Hematopoietic multipotent progenitor cell treated with erythropoietin and hydrocortisone succinate and interleukin-3 and kit ligand, for 4 days (in vitro differentiated cells): ENCODE measurements at regions not wholly inside any gene's neighbourhood (a gene's known extent, or its start where the extent isn't known, plus 50 kb on each side); places are given as distances from the start of the nearest gene placed in this dataset.

Experiments used
- DNase-seq: peaks from one replicate; pipeline ENCODE4 v3.0.0-alpha.2; 2015

- DNase-seq, result no peak
Observed at GRCh38 chr15:31842532-31843195, 187.7 kb upstream of the CHRNA7 start.

DNA sequence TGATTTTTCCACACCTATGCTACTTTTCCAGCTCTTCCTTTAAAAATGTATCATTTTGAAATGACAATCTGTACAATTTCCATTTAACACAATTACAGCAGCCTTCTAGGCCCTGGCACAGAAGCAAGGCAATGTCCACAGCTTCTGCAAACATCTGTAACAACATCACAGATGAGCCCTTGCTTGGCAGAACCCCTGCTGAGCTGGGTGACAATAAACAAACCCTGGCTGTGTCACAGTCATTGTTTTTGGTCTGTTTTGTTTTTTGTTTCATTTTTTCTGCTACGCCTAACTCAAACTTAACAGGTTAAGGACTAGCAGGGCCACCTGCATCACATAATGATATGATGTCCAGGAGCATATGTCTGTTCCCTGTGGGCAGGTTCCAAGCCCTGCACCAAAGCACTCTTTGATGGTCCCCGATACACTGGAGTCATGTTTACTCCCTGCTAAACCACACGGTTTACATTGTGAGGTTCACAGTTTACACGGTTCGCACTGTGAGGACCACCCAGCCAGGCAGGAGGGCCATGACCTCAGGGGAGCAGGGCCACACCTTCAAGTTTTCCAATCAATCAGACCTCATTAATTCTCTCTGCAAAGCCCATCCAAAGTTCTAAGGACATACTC is 186.8 kb upstream of the CHRNA7 start:
- no peak for DNase-seq

GRCh38 chr15:31845791-31846190 is 184.5 kb upstream of the CHRNA7 start:
- no peak for DNase-seq

DNA sequence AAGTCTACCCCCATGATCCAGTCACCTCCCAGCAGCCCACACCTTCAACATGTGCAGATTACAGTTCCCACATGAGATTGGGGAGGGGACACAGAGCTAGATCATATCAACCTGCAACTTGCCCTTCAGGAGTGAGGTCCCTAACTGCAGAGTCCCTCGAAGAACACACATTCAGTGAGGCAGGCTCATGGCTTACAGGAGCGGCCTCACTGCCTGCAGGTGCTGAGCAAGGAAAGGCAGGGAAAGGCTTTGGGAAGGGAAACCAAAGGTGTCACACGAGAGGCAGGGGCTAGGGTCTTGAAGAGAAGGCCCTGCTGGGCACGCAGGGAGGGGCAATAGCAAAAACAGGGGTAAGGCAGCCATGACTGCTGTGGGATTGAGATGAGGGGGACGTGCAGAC is 182.4 kb upstream of the CHRNA7 start:
- DNase-seq, result no peak

DNA sequence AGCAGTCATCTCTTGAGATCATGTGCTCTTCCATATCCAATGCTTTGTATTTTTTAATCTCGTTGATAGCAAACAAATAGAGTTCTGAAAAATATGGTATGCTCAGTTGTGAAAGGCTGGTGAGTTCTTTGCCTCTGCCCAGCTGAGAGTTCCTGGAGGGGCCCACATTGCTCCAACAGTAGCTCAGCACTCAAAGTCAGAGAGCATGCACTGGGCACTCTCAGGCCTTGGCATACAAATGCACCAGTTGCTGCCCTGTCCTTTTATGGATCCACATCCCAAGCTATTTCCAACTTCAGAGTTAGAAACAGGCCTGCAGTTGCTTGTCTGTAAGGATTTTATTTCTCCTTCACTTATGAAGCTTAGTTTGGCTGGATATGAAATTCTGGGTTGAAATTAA is 181.7 kb upstream of the CHRNA7 start:
- no peak for DNase-seq

DNA sequence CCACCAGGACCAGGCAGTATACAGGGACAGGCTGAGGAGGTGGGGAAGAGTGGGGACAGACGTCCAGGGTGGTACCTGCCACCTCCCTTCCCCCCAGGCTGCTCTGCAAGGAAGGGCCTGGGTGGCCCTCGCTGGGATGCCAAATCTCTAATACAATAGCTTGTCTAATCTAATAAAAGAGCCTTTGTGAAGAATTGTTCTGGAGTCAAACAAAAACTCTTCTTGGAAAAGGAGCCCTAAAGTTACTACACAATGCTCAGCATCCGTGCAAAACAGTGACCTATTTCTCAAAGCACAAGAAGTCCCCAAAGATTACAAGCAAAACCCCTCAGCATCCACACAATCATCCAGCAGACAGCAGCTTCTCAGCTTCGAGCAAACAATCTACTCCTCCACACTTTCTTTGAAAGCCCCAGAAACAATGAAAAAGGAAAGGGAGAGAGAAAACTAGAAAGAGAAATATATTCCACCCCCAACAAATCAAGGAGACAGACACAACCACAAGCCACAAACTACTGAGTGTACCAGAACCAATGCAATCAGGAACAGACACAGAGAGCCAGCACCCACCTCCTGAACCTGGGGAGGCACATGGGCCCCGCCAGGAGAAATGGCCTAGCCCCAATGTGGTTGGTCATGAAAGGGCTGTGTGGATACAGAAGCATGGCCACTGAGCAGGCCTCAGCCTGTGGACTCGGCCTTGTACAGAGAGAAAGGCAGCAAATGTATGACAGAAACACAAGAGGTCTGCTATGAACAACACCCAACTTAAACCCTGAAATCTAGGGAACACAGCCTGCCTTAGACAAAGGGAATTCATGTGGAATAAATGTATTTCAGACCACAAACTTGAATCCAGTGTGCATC is 177.1 kb upstream of the CHRNA7 start:
- no peak for DNase-seq

DNA sequence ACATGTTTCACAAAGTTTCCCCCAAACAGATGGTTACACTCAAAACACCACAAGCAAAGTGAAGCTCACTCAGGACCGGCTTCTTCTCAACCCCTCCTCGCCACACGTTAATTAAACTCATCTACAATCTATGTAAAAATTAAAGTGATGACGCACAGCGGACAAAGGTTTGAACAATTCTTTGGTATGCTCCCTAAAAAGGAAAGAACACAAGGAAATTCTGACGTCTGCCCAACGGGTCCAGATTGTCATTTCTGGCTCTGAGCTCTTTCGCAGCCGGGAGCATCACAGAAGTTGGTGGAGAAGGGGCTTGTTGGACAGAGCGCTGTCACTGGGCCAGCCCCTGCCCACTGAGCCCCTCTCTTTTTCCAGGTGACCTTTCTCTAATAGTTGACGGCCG is 173.7 kb upstream of the CHRNA7 start:
- no peak for DNase-seq

DNA sequence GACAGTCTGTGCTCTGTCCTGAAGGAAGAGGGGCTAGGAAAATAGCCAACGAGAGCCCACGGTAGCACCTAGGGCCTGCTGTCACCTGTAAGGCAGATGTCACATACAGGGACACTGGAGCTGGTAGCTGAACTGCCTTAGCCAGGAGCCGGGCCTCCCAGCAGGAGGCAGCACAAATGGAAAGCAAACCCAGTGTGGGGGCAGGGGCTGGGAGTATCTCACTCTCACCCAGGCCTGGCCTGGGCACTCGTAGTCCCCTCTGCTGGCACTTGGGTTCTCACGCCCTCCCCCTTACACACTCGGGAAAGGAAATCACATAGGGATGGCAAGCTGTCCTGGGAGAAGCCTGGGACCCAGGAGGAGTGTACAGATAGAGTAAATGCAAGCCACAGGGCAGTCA is 173.1 kb upstream of the CHRNA7 start:
- no peak for DNase-seq

DNA sequence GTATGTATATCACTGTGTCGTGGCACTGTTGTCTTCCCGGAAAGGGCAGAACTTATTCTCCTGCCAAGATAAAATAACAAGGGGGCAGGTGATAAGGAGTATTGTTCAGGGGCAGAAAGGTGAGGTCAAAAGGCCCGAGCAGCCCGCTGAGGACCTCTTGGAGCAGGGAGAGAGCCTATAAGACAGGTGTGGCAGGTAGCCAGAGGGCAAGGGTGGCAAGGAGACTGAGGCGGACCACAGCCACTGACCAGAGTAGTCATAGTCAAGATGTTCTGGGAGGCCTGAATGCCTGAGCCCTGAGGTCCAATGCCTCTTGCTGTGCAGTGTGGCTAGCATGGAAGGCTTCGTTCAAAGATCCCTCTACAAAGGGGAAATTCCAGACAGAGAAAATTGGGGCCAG is 172.3 kb upstream of the CHRNA7 start:
- DNase-seq, result no peak

DNA sequence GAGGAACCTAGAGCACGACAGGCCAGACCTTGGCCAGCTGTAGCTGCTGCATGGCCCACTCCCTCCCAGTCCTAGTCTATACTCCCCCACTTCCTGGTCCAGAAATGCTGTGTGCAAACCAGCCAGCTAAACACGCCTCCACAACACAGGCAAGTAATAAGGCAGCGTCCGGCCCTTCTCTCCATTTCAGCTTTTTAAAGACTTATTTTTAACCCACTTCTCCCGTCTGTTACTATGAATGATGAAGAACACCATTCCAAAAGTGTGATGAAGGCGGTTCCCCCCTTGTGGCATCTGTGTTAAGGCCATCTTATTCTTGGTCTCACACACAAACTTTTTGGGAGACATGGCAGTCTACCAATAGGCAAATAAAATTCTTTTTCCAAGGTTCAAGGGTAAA is 164.1 kb upstream of the CHRNA7 start:
- DNase-seq, result no peak

- DNase-seq, result peak; percentile 79
Observed at GRCh38 chr15:31867536-31868442, 162.5 kb upstream of the CHRNA7 start.

DNA sequence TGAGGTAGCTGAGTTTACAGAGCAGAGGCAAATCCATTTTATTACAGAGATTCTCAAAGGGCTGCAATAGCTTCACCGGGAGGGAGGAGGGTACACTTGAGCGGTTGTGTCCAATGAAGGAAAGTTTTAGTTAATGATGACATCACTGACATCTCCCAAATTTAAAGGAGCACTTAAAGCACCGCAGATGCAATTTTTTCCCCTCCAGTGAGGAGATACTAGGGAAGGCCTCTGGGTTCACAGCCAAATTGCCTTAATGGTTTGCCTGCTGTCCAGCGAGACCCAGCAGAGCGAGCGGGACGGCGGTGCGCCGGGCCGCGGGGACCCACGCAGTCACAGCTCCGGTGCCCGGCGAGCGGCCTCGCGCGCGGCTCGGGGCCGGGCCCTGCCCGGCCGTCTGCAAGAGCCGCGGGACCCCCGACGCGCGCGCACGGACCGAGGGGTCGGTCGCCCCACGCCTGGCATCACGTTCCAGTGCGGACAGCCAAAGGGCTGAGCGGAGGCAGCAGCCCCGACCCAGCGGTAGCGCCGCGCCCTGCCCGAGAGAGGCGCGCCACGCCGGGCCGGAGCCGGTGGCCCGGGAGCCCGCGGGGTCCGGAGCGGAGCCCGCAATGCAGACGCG is 160.5 kb upstream of the CHRNA7 start:
- DNase-seq, result peak; percentile 22

GRCh38 chr15:31870328-31871165 is 159.8 kb upstream of the CHRNA7 start, which contains the start of gene OTUD7A:
Gene OTUD7A, minus strand, starts transcription at chr15:31870673.
- DNase-seq, result peak; percentile 87

GRCh38 chr15:31871166-31871886 is 159.0 kb upstream of the CHRNA7 start:
- DNase-seq, result peak; percentile 15

DNA sequence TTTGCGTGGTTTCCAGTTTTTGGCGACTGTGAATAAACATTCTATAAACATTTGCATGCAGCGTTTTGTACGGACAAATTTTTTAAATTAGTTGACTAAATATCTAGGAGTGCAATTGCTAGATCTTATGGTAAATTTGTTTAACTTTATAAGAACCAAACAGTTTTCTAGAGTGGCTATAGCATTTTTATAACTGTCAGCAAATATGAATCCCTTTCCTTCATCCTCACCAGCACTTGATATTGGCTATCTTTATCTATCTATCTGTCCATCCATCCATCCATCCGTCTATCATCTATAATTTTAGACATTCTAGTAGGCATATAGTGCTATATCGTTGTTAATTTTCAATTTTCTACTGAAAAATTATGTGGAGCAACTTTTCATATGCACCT is 158.4 kb upstream of the CHRNA7 start:
- no peak for DNase-seq

- peak; percentile 14 for DNase-seq
Observed at GRCh38 chr15:31887246-31887645, 143.1 kb upstream of the CHRNA7 start.

- no peak for DNase-seq
Observed at GRCh38 chr15:31892513-31892912, 137.8 kb upstream of the CHRNA7 start.

- DNase-seq, result no peak
Observed at GRCh38 chr15:31893780-31894179, 136.5 kb upstream of the CHRNA7 start.

DNA sequence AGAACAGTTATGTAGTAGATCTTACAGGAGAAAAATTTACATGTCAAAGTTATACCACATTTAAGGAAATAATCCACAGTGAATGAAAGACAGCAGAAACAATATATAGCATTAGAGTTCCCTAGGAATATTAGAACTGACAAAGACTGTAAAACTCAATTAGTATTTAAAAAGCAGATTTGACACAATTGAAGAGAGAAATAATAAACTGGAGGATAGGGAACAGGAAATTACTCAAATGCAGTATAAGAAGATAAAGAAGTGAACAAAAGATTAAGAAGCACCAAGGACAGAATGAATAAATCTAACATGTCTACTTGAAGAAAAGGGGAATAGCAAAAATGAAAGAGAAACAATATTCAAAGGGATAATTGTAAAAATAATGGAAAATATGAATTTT is 132.6 kb upstream of the CHRNA7 start:
- DNase-seq, result no peak

DNA sequence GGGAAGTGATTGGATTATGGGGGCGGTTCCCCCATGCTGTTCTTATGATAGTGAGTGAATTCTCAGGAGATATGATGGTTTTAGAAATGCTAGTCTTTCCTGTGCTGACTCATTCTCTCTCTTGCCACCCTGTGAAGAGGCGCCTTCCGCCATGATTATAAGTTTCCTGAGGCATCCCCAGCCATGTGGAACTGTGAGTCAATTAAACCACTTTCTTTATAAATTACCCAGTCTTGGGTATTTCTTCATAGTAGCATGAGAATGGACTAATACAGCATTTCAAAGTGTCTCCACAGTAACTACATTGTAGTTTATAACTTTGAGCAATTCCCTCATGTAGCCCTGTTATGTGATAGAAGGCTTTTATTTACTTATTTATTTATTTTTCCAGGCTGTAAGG is 128.8 kb upstream of the CHRNA7 start:
- DNase-seq, result no peak

GRCh38 chr15:31905054-31905453 is 125.3 kb upstream of the CHRNA7 start:
- peak; percentile 8 for DNase-seq
